Stimulated activated naive CD8-positive, alpha-beta T cell treated with anti-CD3 and anti-CD28 coated beads, Interleukin-15, amount 100 ng/mL, for 72 hours (primary cell): ENCODE measurements at regions not wholly inside any gene's neighbourhood (a gene's known extent, or its start where the extent isn't known, plus 50 kb on each side); places are given as distances from the start of the nearest gene placed in this dataset.
"Not testable (repeated sequence)": the region's sequence is repeated elsewhere in the genome, so short reads cannot be mapped to it uniquely, and the experiment has no call there.

Experiments
- ATAC-seq: fragments of 150-1000 bp; cut with Tn5 transposase; 2 replicates; pipeline ENCODE4 v1.10.0; 2021; ENCODE audit warnings: mild to moderate bottlenecking, moderate library complexity
- DNase-seq, 2 donors: peaks; one replicate each; pipeline ENCODE4 v3.0.0; 2021 to 2022
- H3K27ac Mint-ChIP-seq, 2 donors: one replicate each; pipeline ENCODE4 v1.8.0; 2022; ENCODE audit warnings: mild to moderate bottlenecking in 2 of 2, mixed read lengths in 2 of 2, moderate library complexity in 2 of 2
- H3K27me3 Mint-ChIP-seq: one replicate; pipeline ENCODE4 v1.8.0; 2022; ENCODE audit warnings: mixed read lengths
- H3K4me1 Mint-ChIP-seq: one replicate; pipeline ENCODE4 v1.8.0; 2022; ENCODE audit warnings: mild to moderate bottlenecking, mixed read lengths
- H3K4me3 Mint-ChIP-seq, 2 donors: one replicate each; pipeline ENCODE4 v1.8.0; 2022; ENCODE audit warnings: mild to moderate bottlenecking in 2 of 2, mixed read lengths in 2 of 2, moderate library complexity in 1 of 2
- H3K9me3 Mint-ChIP-seq, 2 donors: one replicate each; pipeline ENCODE4 v1.8.0; 2022; ENCODE audit warnings: mixed read lengths in 2 of 2

DNA sequence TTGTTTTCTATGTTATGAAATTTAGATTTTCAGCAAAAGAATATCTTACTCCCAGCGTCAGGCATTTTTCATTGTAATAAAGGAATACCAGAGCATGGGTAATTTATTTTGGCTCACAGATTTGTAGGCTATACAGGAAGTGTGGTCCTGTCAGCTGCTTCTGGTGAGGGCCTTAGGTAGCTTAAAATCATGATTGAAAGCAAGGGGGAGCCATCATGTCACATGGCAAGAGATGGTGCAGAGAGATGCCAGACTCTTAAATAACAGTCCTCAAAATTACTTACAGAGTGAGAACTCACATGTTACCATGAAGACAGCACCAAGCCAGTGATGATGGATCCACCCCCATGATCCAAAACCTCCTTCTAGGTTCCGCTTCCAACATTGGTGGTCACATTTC, 825.0 kb upstream of the CHORDC1 start:
- H3K4me1 Mint-ChIP-seq: no peaks in the 10 kb centered on the region
- DNase-seq (no peak), ATAC-seq (no peak)
- H3K9me3 Mint-ChIP-seq: peaks cover 4 to 17% of the 10 kb centered on the region in 2 donors
- no peak overlapping the region for H3K27ac Mint-ChIP-seq
- H3K27me3 Mint-ChIP-seq: no peaks in the 10 kb centered on the region
- H3K4me3 Mint-ChIP-seq: no peak overlapping the region

DNA sequence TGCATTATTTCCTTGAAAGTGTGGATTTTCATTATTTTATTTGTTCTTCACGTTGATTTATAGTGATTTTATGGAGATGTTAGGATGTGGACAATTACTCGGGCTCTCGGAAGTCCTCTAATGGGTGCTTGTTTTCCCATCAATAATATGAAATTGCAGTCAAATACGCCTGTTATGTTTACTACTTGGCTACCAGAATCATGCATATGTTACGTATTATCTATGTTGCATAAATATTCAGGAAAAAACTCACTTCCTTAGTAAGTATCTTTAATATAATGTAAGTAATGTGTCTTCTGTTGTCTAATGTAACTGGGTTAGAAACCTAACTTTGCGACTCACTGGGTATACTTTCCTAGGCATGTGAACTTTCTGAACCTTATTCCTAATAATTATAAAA, 823.4 kb upstream of the CHORDC1 start:
- H3K4me3 Mint-ChIP-seq: no peak overlapping the region
- no peaks in the 10 kb centered on the region for H3K4me1 Mint-ChIP-seq
- peaks cover 7 to 9% of the 10 kb centered on the region in 2 donors for H3K9me3 Mint-ChIP-seq
- no peaks in the 10 kb centered on the region for H3K27me3 Mint-ChIP-seq
- H3K27ac Mint-ChIP-seq: no peak overlapping the region
- ATAC-seq (no peak), DNase-seq (no peak)

DNA sequence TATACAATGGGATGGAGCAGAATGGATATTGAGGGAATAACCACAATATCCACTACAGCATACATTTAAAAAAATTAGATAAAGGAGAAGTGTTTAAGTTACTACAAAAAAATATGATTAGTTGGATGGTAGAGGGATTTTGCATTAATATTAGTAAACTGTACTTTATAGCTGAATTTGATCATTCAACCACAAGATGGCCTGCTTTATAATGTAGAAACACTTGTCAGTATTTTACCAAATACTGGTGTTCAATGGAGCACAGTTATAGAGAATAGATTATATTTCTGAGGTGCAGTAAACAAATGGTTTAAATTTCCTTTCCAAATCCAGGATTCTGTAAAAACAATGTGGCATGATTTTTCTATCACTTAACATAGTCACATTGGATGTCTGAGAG, 818.8 kb upstream of the CHORDC1 start:
- Mint-ChIP-seq H3K4me3 (no peak overlapping the region), H3K27ac (no peak overlapping the region), H3K9me3 (peaks cover 6 to 16% of the 10 kb centered on the region in 2 donors), H3K27me3 (no peaks in the 10 kb centered on the region), H3K4me1 (no peaks in the 10 kb centered on the region)
- DNase-seq: no peak
- no peak for ATAC-seq

DNA sequence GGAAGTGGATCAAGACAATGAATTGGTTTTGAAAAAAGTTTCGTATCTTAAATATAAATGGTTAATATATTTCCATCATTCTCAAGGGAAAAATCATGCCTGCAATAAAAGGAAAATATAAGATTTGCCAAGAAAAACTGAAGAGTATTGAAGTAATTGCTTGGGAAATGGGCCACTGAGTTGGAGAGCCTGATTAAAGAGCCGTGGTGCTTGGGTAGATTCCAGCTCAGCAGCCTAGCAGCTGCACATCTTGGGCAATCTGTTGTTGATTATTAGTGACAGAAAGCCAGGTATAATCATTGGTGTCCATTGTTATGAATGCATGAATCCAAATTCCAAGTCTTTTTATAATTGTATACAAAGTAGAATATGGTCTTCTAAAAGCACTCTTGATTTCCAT, 800.9 kb upstream of the CHORDC1 start:
- ATAC-seq (no peak), DNase-seq (no peak)
- Mint-ChIP-seq H3K9me3 (peaks cover 11 to 16% of the 10 kb centered on the region in 2 donors), H3K27me3 (no peaks in the 10 kb centered on the region), H3K4me1 (no peaks in the 10 kb centered on the region), H3K4me3 (no peak overlapping the region), H3K27ac (no peak overlapping the region)

DNA sequence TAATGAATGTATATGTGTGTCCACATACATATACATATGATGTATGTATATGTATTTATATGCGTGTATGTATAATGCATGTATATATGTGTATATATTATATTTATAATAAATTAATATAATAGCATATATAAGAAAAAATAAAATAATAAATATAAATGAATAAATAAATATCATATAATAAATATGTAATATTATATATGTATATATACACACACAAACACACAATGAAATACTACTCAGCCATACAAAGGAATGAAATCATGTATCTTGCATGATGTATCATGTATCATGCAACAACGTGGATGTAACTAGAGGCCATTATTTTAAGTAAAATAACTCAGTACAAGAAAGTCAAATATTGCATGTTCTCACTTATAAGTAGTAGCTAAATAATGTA, 788.7 kb upstream of the CHORDC1 start:
- H3K9me3 Mint-ChIP-seq: peaks cover 15 to 20% of the 10 kb centered on the region in 2 donors
- no peaks in the 10 kb centered on the region for H3K4me1 Mint-ChIP-seq
- DNase-seq (no peak), ATAC-seq (no peak)
- no peaks in the 10 kb centered on the region for H3K27me3 Mint-ChIP-seq
- H3K27ac Mint-ChIP-seq: no peak overlapping the region
- H3K4me3 Mint-ChIP-seq: no peak overlapping the region

DNA sequence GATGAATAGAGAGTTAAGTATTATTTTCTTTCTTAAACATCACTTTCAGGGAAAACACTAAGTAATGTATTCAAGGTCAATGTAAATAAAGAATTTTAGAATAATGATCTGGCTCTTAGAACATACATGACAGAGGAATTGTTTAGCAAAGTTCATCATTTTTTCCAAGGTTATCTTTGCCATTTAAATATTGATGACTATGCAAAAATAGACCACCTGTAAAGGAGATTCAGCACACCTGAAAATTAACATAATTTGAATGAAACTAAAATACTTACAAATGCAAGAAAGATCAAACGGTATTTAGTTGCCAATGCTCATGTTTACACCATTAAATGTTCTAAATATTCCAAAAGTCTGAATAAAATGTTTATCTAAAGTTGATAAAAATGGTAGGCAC, 782.6 kb upstream of the CHORDC1 start:
- no peak for DNase-seq
- Mint-ChIP-seq H3K4me3 (no peak overlapping the region), H3K9me3 (peaks cover 16 to 26% of the 10 kb centered on the region in 2 donors), H3K27me3 (no peaks in the 10 kb centered on the region), H3K27ac (no peak overlapping the region), H3K4me1 (no peaks in the 10 kb centered on the region)
- ATAC-seq: no peak

DNA sequence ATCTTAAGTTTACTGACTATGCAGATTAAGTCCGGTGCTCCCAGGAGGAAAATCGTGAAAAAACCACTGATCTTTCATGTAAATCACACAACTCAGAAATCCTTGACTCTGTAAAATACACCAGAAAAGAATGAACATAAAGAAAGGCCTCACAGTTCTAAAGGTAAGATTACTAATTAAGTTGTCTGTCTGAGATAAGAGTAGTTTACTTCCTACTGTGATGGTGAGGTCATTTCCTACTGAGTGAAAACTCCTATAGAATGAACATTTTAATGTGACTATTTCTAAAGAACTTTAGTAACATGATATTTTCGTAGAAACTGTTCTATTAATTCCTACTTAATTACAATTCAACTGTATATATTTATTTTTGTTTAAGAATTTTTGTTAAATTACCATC, 774.4 kb upstream of the CHORDC1 start:
- no peak overlapping the region for H3K27ac Mint-ChIP-seq
- no peaks in the 10 kb centered on the region for H3K27me3 Mint-ChIP-seq
- DNase-seq (no peak), ATAC-seq (no peak)
- H3K9me3 Mint-ChIP-seq: peaks cover 0 to 4% of the 10 kb centered on the region in 2 donors
- no peaks in the 10 kb centered on the region for H3K4me1 Mint-ChIP-seq
- H3K4me3 Mint-ChIP-seq: no peak overlapping the region

DNA sequence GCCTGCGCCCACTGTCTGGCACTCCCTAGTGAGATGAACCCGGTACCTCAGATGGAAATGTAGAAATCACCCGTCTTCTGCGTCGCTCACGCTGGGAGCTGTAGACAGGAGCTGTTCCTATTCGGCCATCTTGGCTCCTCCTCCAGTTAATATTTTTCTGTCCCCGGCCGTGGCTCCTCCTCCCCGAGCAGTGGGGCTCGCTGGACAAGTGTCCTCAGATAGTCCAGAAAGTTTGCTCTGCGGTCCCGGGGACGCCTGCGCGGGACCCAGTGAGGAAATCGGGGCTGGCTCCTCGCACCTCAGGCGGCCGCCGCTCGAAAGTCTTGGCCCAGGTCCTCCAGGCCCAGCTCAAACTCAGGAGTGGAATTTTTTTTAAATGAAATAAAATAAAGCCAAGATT, 749.3 kb upstream of the CHORDC1 start:
- not testable (repeated sequence) for H3K27me3 Mint-ChIP-seq, H3K27ac Mint-ChIP-seq, H3K4me1 Mint-ChIP-seq, H3K4me3 Mint-ChIP-seq, DNase-seq, ATAC-seq
- H3K9me3 Mint-ChIP-seq: peaks cover 4 to 13% of the 10 kb centered on the region in 2 donors

DNA sequence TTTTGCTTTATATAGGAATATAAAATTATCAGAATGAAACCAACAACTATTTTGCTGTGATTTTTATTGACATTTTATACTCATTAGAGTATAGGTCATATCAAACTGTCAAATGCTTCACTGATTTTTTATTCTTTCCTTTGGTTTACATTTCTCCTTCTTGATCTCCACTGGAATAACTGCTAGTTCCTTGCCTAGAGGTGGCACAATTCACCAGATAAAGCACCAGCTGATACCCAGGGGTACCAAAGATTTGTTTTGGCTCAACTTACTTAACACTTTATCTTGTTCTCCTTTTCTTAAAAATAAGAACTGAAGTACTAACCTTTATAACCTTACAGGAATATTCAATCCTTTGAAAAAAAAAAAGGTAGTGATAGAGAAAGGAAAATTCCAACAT, 725.1 kb upstream of the CHORDC1 start:
- DNase-seq: no peak
- Mint-ChIP-seq H3K27ac (no peak overlapping the region), H3K4me3 (no peak overlapping the region), H3K27me3 (no peaks in the 10 kb centered on the region), H3K9me3 (peaks cover 0 to 14% of the 10 kb centered on the region in 2 donors), H3K4me1 (no peaks in the 10 kb centered on the region)
- ATAC-seq: no peak

DNA sequence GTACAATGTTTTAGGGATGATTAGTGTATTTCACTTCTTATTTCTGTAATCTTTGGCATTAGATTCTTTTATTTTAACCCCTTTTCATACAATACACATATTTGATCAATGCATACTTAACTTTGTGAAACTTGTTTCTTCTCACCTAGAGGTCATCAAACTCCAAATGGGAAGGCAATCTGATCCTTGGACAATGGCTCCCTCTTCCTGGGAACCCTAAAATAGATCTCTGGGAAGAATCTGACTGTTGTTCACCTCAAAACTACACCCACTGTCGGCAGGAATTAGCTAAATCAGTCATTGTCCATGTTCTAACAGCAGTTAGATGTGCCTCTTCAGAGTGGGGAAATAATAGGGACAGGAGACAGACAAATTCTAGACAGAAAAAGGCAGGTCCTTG, 707.4 kb upstream of the CHORDC1 start:
- Mint-ChIP-seq H3K27ac (no peak overlapping the region), H3K27me3 (no peaks in the 10 kb centered on the region), H3K4me1 (no peaks in the 10 kb centered on the region), H3K9me3 (peaks cover 21 to 30% of the 10 kb centered on the region in 2 donors), H3K4me3 (no peak overlapping the region)
- ATAC-seq (no peak), DNase-seq (no peak)

DNA sequence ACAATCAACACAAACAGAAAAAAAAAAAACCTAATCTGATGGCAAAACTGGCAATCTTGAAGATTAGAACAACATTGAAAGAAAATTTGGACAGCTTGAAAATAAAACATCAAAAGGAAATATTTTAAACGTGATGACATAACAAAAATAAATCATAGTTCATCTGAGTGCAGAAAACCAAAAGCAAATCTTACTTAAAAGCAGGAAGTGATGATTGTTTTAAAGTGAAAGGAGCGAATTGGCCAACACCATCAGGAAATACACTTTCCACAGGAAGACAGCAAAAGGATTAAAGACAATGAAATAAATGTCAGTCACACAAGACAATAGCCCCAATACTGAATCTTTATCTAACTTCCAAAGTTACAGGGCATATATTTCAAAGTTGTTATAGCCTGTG, 696.5 kb upstream of the CHORDC1 start:
- H3K4me1 Mint-ChIP-seq: no peaks in the 10 kb centered on the region
- H3K27ac Mint-ChIP-seq: no peak overlapping the region
- DNase-seq (no peak), ATAC-seq (no peak)
- no peaks in the 10 kb centered on the region for H3K27me3 Mint-ChIP-seq
- no peak overlapping the region for H3K4me3 Mint-ChIP-seq
- no peaks in the 10 kb centered on the region for H3K9me3 Mint-ChIP-seq

DNA sequence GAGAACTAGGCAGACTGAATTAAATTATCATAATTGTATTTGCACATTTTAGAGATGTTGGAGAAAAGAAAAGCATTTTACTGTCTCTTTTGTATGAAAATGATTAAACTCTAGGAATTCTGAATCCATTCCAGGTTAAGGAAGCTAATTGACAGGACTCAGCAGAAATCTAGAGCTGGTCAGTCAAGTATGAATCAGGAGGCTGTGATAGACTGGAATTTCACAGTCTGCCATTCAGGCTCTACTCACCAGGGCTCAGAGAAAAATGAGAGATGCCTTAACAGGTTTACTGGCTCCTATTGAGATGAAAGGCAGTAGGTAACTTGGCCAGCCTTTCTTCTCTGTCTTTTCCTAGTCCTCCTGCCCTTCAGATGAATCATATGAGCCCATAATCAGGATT, 693.9 kb upstream of the CHORDC1 start:
- DNase-seq (no peak), ATAC-seq (no peak)
- Mint-ChIP-seq H3K9me3 (no peaks in the 10 kb centered on the region), H3K4me1 (no peaks in the 10 kb centered on the region), H3K27me3 (no peaks in the 10 kb centered on the region), H3K4me3 (no peak overlapping the region), H3K27ac (no peak overlapping the region)

DNA sequence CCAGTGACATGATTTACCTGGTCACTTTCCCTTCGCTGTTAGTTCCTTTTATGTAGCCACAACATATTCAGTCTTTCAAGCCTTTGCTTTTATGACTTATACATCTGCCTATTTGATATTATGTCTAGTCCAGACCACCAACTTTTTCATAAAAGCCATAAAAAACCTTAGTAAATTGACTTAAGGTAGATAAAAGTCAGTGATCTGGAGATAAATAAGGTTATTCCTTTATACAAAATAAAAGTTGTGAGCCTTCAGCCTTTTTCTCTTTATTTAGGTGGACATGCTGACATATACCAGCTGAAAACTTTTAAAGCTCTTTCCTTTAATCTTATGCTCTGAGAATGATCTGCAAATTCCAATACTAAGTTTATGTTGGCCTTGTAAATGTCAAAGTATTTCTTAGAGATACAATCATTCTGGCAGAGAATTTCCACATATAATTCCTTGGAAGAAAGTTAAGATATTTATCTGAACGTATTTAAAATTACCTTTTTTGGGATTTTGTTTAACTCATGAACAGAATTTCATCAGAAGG, 690.4 kb upstream of the CHORDC1 start:
- Mint-ChIP-seq H3K27ac (no peak overlapping the region), H3K4me1 (no peaks in the 10 kb centered on the region), H3K9me3 (no peaks in the 10 kb centered on the region), H3K4me3 (no peak overlapping the region), H3K27me3 (no peaks in the 10 kb centered on the region)
- ATAC-seq (no peak), DNase-seq (no peak)

DNA sequence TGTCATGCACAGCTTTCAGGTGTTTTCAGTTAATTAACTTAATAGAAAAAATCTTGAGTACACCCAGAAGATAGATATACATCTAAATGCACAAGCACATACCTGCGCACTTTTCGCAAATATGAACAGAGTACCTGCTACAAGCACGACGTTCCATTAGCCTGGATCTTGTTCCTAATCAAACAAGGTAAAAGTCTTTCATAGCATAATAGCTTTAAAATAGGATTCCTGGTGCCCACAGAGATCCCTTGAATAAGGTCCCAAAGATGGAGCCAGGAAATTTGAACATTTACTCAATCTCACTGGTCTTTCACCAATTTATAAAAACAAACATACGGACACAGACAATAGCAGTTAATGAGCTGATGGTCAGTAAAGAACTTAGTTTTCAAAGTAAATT, 689.8 kb upstream of the CHORDC1 start:
- DNase-seq (no peak), ATAC-seq (no peak)
- no peak overlapping the region for H3K4me3 Mint-ChIP-seq
- H3K9me3 Mint-ChIP-seq: no peaks in the 10 kb centered on the region
- no peak overlapping the region for H3K27ac Mint-ChIP-seq
- no peaks in the 10 kb centered on the region for H3K27me3 Mint-ChIP-seq
- no peaks in the 10 kb centered on the region for H3K4me1 Mint-ChIP-seq

DNA sequence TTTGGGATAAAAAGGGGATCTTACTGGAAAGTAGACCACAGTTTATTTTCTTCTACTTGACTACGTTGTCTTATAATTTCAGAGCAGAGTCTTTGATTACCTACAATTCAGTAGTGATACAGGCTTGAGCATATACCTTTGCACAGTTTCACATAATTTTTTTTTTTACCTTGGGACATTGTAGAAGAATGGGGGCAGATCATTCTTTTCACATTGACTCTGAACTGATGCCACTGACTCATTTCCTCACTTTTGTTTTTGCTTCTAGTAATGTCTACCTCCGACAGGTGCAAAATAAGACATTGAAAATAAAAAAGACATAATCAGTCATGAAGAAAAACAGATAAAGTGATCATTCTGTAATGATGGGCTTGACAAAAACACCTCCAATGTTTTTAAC, 688.3 kb upstream of the CHORDC1 start:
- DNase-seq: no peak
- Mint-ChIP-seq H3K9me3 (peaks cover 0 to 3% of the 10 kb centered on the region in 2 donors), H3K4me3 (no peak overlapping the region), H3K27ac (no peak overlapping the region), H3K27me3 (no peaks in the 10 kb centered on the region), H3K4me1 (no peaks in the 10 kb centered on the region)
- ATAC-seq: no peak

DNA sequence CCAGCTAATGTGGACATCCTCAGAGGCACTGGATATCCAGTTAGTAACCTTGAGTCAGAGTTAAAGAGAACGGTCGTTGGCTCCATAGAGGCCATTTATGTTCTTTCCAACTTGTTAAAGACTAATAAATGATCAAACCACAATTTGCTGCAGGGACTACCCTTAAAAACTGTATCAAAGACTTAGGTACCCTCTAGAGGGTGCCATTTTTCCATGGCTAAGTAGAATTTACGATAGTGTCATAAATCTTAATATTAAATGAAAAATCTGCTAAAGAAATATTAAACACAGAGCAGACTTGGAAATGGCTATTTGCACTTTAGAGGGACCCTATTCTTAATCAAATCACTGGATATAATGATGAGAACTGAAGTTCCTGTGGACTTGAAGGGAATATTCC, 685.2 kb upstream of the CHORDC1 start:
- no peak for DNase-seq
- Mint-ChIP-seq H3K4me1 (no peaks in the 10 kb centered on the region), H3K4me3 (no peak overlapping the region), H3K27me3 (no peaks in the 10 kb centered on the region), H3K27ac (no peak overlapping the region), H3K9me3 (peaks cover 0 to 5% of the 10 kb centered on the region in 2 donors)
- ATAC-seq: no peak

DNA sequence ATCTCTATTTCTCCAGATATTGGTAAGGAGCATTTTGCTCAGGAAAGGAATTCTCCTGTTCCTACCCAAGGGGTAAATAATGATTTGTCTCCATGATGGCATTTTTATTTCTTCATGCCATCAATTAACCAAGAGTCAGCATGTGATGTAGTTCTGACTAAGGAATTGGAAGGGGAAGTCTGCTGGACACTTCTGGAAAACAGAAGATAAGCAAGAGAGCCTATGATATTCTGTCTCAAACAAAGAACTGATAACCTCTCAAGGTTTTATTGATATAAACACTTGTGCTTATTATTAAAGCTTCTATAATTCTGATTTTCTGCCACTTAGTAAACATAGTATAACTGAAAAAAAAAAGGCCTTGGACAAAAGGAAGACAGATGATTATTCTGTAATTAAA, 673.0 kb upstream of the CHORDC1 start:
- H3K27ac Mint-ChIP-seq: no peak overlapping the region
- H3K4me1 Mint-ChIP-seq: no peaks in the 10 kb centered on the region
- H3K4me3 Mint-ChIP-seq: no peak overlapping the region
- no peak for DNase-seq
- peaks cover 8 to 12% of the 10 kb centered on the region in 2 donors for H3K9me3 Mint-ChIP-seq
- no peaks in the 10 kb centered on the region for H3K27me3 Mint-ChIP-seq
- ATAC-seq: no peak
